Raji (cell line): ENCODE measurements at regions not wholly inside any gene's neighbourhood (a gene's known extent, or its start where the extent isn't known, plus 50 kb on each side); places are given as distances from the start of the nearest gene placed in this dataset.

Source experiments
- POLR2A ChIP-seq: IDR thresholded peaks from 2 replicates; pipeline ENCODE4 v1.6.1; 2011; ENCODE audit warnings: low read depth, low read length, control low read depth; ENCODE audit not compliant: insufficient read depth

DNA sequence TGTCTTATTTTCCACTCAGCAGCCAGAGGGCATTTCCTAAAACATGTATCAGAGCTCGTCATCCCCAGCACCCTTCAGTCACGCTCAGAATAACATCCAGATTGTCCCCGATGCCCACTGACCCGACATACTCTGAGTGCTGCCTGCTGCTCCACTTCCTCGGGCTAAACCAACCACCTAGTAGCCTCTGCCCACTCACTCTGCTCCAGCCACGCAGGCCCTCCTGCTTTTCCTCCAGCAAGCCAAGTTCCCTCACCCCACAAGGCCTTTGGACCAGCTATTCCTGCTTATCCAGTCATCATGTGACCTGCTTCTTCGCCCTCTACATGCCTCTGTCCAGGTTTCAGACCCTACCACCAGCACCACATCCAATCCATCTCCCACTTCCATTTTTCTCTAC, 454.2 kb downstream of the CD83 start:
- no peak for TF ChIP-seq POLR2A

DNA sequence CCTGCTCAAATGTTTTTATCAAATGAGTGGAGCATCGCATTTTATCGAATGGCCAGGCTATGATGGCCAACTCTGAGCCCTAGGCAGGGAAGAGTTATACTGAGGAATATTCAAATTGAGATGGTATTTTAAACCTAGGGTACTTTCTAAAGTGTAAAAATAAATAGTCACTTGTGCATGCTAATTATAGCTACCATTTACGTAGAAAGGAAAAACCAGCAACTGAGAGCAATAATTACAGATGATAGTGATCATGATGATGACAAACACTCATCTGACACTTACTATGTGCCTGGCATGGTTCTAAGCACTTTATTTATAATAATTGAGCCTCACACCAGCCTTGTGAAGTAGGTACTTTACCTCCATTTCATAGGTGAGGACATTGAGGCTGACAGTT, 455.7 kb downstream of the CD83 start:
- TF ChIP-seq POLR2A = no peak

DNA sequence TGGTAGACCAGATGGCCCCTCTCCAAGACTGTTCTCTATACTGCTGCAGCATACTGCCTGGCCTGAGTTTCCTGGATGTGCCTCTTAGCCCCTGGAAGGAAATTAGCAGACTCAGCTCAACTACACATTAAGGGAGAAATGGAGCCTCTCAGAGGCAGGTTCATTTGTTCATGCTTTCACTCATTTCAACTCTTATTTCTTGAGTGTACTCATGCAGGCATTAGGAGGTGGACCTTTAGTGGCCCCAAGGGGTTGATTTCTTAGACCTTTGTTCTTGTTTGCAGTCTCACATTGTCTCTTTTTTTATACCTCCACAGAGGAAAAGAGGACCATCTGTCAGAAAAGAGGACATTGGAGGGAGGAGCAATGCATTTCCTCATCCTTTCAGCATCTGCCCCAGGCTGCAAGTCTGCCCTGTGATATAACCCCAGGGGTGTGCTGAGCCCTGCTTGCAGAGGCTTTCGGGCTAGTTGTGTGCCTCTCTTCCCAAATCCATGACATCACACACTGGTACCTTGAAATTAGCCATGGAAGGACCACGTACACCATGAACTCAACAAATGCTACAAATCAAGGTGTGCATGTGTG, 456.2 kb downstream of the CD83 start:
- TF ChIP-seq POLR2A = no peak

DNA sequence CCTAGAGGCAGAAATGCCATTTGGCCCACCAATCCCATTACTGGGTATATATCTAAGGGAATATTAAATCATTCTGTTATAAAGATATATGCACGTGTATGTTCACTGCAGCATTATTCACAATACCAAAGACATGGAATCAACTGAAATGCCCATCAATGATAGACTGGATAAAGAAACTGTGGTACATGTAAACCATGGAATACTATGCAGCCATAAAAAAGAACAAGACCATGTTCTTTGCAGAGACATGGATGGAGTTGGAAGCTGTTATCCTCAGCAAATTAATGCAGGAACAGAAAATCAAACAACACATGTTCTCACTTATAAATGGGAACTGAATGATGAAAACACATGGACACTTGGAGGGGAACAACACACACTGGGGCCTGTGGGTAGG, 458.4 kb downstream of the CD83 start:
- no peak for TF ChIP-seq POLR2A

DNA sequence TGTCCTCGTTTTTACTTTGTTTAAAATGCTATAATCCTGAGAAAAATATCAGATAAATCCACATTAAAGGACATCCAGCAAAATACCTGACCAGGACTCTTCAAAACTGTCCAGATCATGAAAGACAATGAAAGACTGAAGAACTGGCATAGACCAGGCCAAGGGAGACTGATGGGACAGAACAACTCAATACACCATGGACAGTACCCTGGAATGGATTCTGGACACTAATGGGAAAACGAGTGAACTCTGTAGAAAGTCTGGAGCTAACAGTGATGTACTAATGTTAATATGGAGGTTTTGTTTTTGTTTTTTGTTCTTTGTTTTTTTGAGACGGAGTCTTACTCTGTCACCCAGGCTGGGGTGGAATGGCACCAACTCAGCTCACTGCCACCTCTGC, 461.4 kb downstream of the CD83 start:
- no peak for TF ChIP-seq POLR2A

DNA sequence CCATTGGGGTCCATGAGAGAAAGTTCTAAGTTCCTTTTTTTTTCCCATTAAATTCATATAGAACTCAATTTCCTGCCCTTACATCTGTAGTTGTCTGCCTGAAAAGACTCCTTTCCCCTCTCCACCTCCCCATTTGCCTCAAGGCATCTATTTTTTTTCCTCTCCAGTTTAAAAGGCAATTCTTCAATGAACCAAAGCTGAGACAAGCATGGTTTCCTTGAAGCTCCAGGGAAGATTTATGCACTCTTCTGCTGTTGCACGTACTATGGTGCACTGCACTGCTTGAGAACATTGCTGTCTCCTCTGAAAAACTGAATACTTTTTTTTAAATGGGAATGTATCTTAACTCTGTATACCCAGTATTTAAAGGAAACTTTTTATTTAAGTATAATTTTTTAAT, 465.2 kb downstream of the CD83 start:
- no peak for TF ChIP-seq POLR2A

DNA sequence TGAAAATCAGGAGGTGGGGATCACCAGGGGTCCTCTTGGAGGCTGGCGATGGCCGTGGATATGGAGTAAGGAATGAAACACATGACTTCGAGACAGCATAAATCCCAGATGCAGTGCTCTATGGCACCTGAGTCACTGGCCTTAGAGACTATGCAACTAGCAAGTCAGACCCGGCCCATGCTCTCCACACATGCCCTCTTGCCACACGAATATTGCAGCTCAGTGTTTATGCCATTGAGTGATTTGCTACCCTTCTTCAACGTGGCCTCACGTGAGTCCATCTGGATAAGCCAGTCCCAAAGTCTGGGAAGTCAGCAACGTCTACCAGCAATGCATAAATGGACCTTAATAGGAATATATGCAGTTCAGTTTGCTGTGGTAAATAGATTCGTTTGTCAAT, 466.3 kb downstream of the CD83 start:
- TF ChIP-seq POLR2A = no peak

DNA sequence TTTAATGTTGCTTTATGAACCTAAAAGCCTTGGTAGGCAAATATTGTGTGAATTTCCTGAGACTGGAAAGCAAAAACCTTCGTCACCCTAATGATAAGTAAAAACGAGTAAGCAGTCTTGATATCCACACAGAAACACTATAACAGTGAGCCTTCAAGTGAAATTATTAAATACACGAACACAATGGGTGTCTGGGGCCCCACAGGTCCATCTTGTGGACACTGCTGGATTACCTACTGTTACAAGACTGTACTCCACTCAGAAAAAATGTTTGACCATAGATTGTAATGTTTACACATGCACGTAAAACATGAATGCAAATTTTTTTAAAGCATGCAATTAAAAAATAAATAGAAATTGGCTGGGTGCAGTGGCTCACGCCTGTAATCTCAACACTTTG, 466.9 kb downstream of the CD83 start:
- no peak for TF ChIP-seq POLR2A

DNA sequence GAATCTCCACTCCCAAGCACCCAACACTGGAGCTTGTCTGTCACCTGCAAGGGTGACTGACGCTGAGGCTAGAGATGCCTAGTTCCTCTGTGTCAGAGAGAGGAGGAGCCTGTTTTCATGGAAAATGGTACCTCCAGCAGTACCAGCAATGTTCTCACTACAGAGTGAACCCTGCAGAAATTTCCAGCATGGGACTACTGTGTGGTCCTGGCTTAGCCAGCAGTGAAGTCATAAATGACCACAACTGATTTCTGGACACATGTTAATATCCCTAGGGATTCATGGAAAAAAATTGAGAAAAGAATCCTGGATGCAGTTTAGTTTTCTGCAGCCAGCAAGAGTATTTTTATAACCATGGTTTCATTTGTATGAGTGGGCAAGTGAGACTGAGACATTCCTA, 468.1 kb downstream of the CD83 start:
- TF ChIP-seq POLR2A = no peak

DNA sequence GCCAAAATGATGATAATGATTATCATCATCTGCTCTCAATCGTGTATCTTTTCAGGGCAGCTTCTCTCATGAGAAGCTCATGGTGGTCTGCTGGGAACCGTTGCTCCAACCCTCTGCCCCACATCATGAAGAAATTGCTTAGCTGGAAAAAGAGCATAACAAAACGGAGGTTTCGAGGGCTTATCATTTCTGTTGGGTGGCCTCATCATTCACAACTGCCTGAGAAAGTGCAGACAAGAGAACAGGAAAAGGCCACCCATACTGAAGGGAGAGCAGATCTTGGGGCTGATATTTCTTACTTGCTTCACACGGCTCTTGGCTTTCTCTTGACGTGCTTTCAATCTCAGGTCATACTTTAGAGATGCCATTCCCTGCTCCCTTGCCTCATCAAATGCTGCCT, 471.6 kb downstream of the CD83 start:
- TF ChIP-seq POLR2A = no peak

DNA sequence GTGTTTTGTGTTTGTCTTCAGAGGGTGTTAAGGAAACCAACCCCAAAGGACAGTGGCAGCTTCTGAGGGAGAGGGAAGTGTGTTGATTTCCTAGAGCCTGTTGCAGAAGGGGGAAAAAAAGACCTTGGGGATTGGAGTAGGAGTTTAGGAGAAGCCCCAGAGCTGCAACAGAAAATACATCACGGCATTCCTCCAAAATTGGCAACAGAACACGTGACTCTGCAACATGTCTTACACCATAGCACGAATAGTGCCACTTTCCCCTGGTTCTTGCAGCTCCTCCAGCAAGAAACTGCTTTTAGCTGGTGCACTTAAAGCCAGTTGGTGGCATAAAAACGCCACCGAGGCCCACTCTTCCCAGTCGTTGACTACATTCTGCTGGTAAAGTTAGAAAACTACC, 473.0 kb downstream of the CD83 start:
- no peak for TF ChIP-seq POLR2A

DNA sequence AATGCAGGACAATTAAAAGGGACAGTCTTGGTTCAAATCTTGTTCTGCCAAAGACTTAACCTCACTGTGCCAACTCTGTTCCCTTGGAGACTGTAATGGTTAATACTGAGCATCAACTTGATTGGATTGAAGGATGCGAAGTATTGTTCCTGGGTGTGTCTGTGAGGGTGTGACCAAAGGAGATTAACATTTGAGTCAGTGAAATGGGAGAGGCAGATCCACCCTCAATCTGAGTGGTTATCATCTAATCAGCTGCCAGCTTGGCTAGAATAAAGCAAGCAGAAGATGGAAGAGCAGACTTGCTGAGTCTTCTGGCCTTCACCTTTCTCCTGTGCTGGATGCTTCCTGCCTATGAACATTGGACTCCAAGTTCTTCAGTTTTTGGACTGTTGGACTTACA, 474.4 kb downstream of the CD83 start:
- no peak for TF ChIP-seq POLR2A

DNA sequence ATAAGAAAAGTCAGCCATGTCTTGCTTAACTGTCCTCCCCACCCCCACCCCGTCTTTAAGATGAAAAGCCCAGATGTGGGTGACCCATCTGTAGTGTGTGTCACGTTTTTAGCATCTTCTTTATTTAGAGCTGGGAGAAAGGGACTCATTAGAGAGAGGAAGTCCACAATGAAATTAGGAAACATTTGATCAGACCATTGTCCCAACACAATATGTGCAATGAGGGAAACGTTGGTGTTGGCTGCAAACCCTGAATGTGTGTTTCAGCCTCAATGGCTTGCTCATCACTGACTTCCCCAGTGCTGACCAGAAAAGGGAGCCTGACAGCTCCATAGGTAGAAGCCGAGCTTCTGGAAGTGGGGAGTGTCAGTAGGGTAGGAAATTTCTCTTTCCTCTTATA, 475.7 kb downstream of the CD83 start:
- no peak for TF ChIP-seq POLR2A

DNA sequence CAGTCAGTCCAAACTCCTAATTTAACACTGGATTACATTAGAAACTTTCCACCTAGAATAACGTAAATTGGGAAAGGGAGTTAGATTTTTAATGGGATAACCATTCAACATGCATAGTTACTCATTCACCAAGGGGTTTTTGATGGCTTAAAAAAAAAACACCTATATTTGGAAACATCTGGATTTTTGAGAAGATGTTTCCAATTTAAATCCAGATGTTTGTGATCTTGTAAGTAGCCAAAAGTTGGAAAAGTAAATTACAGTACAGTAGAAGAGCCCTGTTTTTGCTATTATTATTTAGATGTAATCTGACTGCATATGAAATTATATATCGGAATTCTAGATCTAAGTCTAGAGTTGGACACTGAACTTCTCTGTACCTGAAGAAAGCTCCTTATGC, 478.2 kb downstream of the CD83 start:
- TF ChIP-seq POLR2A = no peak

DNA sequence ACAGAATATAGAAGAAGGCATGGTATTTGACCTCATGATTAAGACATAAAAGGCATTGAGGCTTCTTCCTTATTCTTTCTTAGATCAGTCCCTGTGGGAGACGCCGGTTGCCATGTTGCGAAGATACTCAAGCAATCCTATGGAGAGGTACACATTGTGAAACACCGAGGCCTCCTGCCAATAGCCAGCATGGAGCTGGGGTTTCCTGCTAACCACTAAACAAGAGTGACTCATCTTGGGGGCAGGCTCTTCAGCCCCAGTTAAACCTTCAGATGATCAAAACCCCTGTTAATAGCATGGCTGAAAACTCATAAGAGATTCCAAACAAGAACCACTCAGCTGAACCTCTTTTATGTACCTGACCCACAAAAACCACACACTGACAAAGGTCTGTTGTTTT, 478.8 kb downstream of the CD83 start:
- no peak for TF ChIP-seq POLR2A

DNA sequence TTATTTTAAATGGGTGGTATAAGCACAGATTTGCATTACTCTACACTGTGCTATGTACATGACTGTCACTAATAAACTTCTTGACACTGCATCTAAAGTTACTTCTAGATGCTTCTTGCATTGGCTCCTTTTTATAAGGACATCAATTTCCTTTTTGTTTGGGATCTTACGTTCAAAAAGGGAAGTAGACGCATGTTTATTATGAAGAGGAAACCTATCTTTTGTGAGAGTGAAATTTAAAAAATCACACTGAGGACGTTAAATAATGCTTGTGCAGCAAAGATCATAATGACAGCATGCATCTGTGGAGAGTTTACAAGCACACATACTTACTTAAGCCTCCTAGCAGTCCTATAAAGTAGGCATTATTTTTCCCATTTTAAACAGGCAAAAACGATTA, 479.5 kb downstream of the CD83 start:
- no peak for TF ChIP-seq POLR2A

DNA sequence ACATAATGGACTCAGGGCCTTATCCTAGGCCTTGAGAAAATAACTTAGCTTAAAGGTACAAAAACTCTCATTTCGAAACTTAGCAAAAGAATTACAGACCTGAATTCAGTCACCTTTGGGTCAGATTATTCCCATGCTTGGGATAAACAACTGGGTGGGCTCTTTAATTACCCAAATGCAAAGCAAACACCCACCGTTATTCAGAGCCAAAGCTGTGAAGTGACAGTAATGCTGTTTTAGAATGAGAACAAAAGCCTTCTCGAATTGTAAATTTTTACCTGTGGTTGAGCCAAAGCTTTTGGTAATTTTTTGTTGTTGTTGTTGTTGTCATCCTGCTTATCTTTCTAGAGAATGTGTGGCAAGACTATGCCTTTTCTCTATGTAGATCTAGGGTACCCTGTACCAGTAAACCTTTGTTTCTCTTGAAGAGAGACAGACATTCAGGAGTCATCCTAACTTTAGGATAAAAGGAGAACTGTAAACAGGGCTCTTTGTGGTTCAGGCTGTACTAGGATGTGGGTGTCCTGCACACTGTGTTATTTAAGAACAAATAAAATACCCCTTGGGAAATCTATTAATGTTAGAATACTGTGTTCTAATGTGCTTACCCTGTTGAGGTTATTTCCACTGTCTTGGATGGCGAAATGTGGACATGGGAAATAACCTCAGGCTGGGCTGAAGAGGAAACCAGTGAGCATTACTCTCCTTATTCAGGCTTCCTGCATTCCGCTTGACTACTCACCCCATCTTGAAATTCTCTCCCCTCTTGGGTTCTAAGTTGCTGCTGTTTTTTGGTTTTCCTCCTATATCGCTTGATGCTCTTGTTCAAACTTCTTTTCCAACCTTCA, 480.7 kb downstream of the CD83 start:
- no peak for TF ChIP-seq POLR2A
